PC-9 (cell line): ENCODE measurements at regions not wholly inside any gene's neighbourhood (a gene's known extent, or its start where the extent isn't known, plus 50 kb on each side); places are given as distances from the start of the nearest gene placed in this dataset.

Experiments
- BruUV-seq: library from RNA; stranded (reverse); fragments of 400-500 nt; replicated peaks from 2 replicates; lab custom pipeline; 2021; lab: Mats Ljungman, UMichigan
- CTCF ChIA-PET: fragments of 300-600 bp; sonication (Branson Sonifier 250); formaldehyde crosslinking; loops from one replicate; lab custom pipeline; 2022; ENCODE audit warnings: antibody characterized with exemption; lab: Charles Lee
- POLR2A ChIA-PET: fragments of 300-600 bp; sonication (Branson Sonifier 250); formaldehyde crosslinking; loops from one replicate; lab custom pipeline; 2022; ENCODE audit warnings: antibody characterized with exemption; ENCODE audit not compliant: unreplicated experiment; lab: Charles Lee
- DNase-seq, 2 experiments: peaks; one replicate each; pipeline versions ENCODE4 v3.0.0 to v3.0.0-alpha.2; 2015 to 2022; ENCODE audit warnings: mixed read lengths in 1 of 2
- H2AFZ ChIP-seq: fragments of 200-600 bp; sonication (generic); 2 replicates; pipeline ENCODE4 v1.8.1; 2017; ENCODE audit warnings: antibody characterized with exemption
- H3F3A ChIP-seq: fragments of 200-600 bp; sonication (generic); 2 replicates; pipeline ENCODE4 v1.8.1; 2017; ENCODE audit warnings: antibody characterized with exemption, mild to moderate bottlenecking, low read depth; ENCODE audit not compliant: insufficient read depth
- H3K27ac ChIP-seq: fragments of 200-600 bp; sonication (generic); 2 replicates; pipeline ENCODE4 v1.6.1; 2016; ENCODE audit warnings: mixed run types
- H3K27me3 ChIP-seq: fragments of 200-600 bp; sonication (generic); 2 replicates; pipeline ENCODE4 v1.6.1; 2016; ENCODE audit warnings: low read depth, mixed run types; ENCODE audit not compliant: insufficient read depth
- H3K36me3 ChIP-seq: fragments of 200-600 bp; sonication (generic); 2 replicates; pipeline ENCODE4 v1.6.1; 2016; ENCODE audit warnings: low read depth, mixed run types
- H3K4me1 ChIP-seq: fragments of 200-600 bp; sonication (generic); replicated peaks from 2 replicates; pipeline ENCODE4 v1.6.1; 2016; ENCODE audit warnings: mixed run types; ENCODE audit not compliant: insufficient read depth
- H3K4me2 ChIP-seq: fragments of 200-600 bp; sonication (generic); 2 replicates; pipeline ENCODE4 v1.6.1; 2017; ENCODE audit warnings: mixed run types
- H3K4me3 ChIP-seq: fragments of 200-600 bp; sonication (generic); 2 replicates; pipeline ENCODE4 v1.6.1; 2016; ENCODE audit warnings: mixed run types
- H3K79me2 ChIP-seq: fragments of 200-600 bp; sonication (generic); 2 replicates; pipeline ENCODE4 v1.6.1; 2017; ENCODE audit warnings: low read depth, mixed run types
- H3K9me2 ChIP-seq: fragments of 200-600 bp; sonication (generic); 2 replicates; pipeline ENCODE4 v1.8.1; 2017; ENCODE audit warnings: mild to moderate bottlenecking; ENCODE audit not compliant: insufficient read depth
- H3K9me3 ChIP-seq: fragments of 200-600 bp; sonication (generic); 2 replicates; pipeline ENCODE4 v1.8.1; 2016; ENCODE audit warnings: low read depth; ENCODE audit not compliant: insufficient read depth
- H4K20me1 ChIP-seq: fragments of 200-600 bp; sonication (generic); 2 replicates; pipeline ENCODE4 v1.8.1; 2017; ENCODE audit not compliant: insufficient read depth
- EZH2 ChIP-seq: fragments of 200-600 bp; sonication (generic); IDR thresholded peaks from 2 replicates; pipeline ENCODE4 v1.8.0; 2017; ENCODE audit warnings: antibody characterized with exemption, low read depth
- intact Hi-C: fragments of 100-400 bp; cut with micrococcal nuclease; formaldehyde crosslinking; loops from one replicate; pipeline ENCODE4 v1.10.0; 2022; ENCODE audit not compliant: unreplicated experiment
- TF ChIP-seq, protein P1 (sequence below): fragments of 200-600 bp; sonication (generic); conservative IDR thresholded peaks from 2 replicates; pipeline ENCODE4 v1.6.1; 2017; ENCODE audit warnings: mixed run types, antibody characterized with exemption, mild to moderate bottlenecking, moderate library complexity

DNA sequence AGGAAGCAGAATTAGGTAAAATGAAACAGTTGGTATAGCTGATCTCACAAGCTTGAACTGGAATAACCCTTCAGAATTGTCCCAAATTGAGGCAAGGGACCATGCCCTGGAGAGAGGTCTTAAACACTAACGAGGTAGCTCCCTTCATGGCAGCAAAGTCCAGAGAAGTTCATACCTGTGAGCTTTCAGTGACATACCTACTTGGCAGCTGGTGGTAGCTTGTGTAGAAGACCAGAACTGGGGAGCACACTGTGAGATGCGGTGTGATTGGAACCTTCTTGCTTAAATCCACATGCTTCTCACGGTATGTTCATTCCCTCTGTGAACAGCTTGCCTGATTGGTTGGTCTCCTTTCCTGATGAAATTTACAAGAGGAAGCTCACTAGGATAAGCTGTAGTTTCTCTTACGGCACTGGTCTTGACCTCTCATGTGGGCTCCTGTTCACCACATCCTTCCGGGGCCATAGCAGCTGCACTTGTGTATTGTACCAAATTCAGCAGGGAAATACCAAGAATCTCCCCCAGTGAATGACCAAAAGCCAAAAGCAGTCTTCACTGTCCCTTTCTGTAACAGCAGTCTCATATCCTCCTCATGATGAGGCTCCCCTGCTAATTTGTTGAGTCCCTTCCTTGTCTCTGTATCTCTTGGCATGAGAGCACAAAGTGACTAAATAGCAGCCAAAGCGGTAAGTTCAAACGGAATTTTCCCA lies 483.7 kb upstream of the FRG2C start:
- Histone ChIP-seq H3K79me2 (no peaks in the 10 kb centered on the region), H3K27ac (no peak overlapping the region), H3K4me2 (no peak overlapping the region), H3K9me3 (no peaks in the 10 kb centered on the region), H3K9me2 (no peaks in the 10 kb centered on the region), H3K27me3 (no peaks in the 10 kb centered on the region), H3K4me1 (no peaks in the 10 kb centered on the region), H2AFZ (no peak overlapping the region), H3F3A (no peaks in the 10 kb centered on the region), H3K36me3 (no peaks in the 10 kb centered on the region), H3K4me3 (no peak overlapping the region), H4K20me1 (no peaks in the 10 kb centered on the region)
- intact Hi-C loops = no loop called here
- POLR2A ChIA-PET = no interaction called here
- DNase-seq = no peak
- TF ChIP-seq EZH2 = no peak
- TF ChIP-seq, protein P1, sequence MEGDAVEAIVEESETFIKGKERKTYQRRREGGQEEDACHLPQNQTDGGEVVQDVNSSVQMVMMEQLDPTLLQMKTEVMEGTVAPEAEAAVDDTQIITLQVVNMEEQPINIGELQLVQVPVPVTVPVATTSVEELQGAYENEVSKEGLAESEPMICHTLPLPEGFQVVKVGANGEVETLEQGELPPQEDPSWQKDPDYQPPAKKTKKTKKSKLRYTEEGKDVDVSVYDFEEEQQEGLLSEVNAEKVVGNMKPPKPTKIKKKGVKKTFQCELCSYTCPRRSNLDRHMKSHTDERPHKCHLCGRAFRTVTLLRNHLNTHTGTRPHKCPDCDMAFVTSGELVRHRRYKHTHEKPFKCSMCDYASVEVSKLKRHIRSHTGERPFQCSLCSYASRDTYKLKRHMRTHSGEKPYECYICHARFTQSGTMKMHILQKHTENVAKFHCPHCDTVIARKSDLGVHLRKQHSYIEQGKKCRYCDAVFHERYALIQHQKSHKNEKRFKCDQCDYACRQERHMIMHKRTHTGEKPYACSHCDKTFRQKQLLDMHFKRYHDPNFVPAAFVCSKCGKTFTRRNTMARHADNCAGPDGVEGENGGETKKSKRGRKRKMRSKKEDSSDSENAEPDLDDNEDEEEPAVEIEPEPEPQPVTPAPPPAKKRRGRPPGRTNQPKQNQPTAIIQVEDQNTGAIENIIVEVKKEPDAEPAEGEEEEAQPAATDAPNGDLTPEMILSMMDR = no peak
- BruUV-seq = no TSS peak
- CTCF ChIA-PET = no interaction called here

DNA sequence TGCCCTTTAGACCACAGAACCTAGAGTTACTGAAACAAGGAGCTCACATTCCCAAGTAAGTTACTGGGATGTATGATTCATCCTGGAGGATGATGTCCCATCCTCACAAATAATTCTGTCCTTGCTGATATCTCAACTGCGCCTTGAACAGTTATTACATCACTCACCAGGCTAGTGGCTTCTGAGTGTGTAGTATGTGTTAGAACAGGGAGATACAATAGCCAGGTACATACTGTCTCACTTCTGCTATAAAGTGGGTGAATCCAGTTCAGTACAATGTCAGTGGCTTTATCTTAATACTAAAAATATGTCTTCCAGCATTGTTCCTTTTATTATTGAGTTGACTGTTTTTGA lies 483.2 kb upstream of the FRG2C start:
- DNase-seq = no peak
- H2AFZ ChIP-seq = no peak overlapping the region
- no peak overlapping the region for H3K4me3 ChIP-seq
- H3F3A ChIP-seq = no peaks in the 10 kb centered on the region
- no peaks in the 10 kb centered on the region for H3K4me1 ChIP-seq
- ChIA-PET CTCF (no interaction called here), POLR2A (no interaction called here)
- H3K27me3 ChIP-seq = no peaks in the 10 kb centered on the region
- H3K36me3 ChIP-seq = no peaks in the 10 kb centered on the region
- intact Hi-C loops = no loop called here
- H3K9me2 ChIP-seq = no peaks in the 10 kb centered on the region
- H3K4me2 ChIP-seq = no peak overlapping the region
- TF ChIP-seq EZH2 = no peak
- TF ChIP-seq, protein P1 = no peak
- H3K9me3 ChIP-seq = no peaks in the 10 kb centered on the region
- no peaks in the 10 kb centered on the region for H3K79me2 ChIP-seq
- H4K20me1 ChIP-seq = no peaks in the 10 kb centered on the region
- no TSS peak for BruUV-seq
- no peak overlapping the region for H3K27ac ChIP-seq

DNA sequence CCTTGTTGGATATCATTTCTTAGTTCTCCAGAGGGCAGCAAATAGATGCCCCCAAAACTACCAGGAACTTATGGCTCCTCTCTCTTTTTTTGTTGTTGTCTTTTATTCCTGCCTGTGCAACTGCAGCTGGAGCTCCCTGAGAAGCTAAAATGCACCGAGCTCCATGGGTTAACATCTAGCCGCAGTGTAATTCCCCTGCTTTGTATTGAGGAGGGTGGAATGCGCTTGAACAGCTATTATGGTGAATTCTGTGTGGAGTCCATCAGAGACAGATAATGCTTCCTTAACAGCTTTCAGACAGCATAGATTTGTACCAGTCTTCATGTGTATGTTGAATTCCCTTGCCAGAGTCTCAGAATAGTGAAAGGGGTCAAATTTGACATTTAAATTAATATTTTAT lies 475.2 kb upstream of the FRG2C start:
- intact Hi-C loops = no loop called here
- Histone ChIP-seq H3K4me3 (no peak overlapping the region), H3K79me2 (no peaks in the 10 kb centered on the region), H2AFZ (no peak overlapping the region), H3F3A (no peaks in the 10 kb centered on the region), H3K27ac (no peak overlapping the region), H3K4me2 (no peak overlapping the region), H4K20me1 (no peaks in the 10 kb centered on the region), H3K36me3 (no peaks in the 10 kb centered on the region), H3K4me1 (no peaks in the 10 kb centered on the region), H3K9me3 (no peaks in the 10 kb centered on the region), H3K27me3 (no peaks in the 10 kb centered on the region), H3K9me2 (no peaks in the 10 kb centered on the region)
- TF ChIP-seq, protein P1 = no peak
- no peak for TF ChIP-seq EZH2
- POLR2A ChIA-PET = no interaction called here
- CTCF ChIA-PET = no interaction called here
- no TSS peak for BruUV-seq
- DNase-seq = no peak
